Fibroblast of skin of right quadriceps (primary cell): ENCODE measurements at regions not wholly inside any gene's neighbourhood (a gene's known extent, or its start where the extent isn't known, plus 50 kb on each side); places are given as distances from the start of the nearest gene placed in this dataset.

ENCODE experiments used
- DNase-seq: peaks from one replicate; pipeline ENCODE4 v3.0.0-alpha.2; 2013

DNA sequence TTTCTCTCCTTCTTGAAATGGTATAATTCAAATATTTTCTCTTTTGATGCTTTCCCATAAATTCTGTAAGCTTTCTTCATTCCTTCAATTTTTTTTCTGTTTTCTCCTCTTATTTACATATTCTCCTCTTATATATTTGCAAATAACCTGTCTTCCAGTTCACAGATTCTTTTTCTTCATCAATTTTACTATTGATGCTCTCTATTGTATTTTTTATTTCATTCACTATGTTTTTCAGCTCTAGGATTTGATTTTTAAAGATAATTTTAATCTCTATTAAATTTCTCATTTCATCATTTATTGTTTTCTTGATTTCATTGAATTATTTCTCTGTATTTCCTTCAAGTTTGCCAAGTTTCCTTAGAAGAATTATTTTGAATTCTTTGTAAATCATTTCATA lies 54.0 kb upstream of the PRPS1L1 start:
- no peak for DNase-seq

DNA sequence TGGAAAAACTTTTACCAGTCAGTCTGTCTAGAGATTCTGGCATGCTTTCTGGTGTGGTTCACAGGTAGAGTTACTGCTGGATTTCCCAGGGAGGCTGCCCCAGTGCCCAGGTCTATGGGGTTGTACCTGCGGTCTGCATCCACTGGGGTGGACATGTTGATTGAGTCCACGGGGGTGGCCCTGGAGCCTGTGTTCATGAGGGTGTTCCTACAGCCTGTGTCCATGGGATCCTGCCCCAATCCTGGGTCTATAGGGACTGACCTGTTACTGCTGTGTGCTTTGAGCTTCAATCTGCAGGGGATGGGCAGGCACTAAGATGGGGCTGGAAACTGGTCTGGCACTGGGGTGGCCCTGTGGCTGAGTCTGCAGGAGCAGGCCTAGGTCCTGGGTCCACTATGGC lies 54.5 kb upstream of the PRPS1L1 start:
- no peak for DNase-seq

DNA sequence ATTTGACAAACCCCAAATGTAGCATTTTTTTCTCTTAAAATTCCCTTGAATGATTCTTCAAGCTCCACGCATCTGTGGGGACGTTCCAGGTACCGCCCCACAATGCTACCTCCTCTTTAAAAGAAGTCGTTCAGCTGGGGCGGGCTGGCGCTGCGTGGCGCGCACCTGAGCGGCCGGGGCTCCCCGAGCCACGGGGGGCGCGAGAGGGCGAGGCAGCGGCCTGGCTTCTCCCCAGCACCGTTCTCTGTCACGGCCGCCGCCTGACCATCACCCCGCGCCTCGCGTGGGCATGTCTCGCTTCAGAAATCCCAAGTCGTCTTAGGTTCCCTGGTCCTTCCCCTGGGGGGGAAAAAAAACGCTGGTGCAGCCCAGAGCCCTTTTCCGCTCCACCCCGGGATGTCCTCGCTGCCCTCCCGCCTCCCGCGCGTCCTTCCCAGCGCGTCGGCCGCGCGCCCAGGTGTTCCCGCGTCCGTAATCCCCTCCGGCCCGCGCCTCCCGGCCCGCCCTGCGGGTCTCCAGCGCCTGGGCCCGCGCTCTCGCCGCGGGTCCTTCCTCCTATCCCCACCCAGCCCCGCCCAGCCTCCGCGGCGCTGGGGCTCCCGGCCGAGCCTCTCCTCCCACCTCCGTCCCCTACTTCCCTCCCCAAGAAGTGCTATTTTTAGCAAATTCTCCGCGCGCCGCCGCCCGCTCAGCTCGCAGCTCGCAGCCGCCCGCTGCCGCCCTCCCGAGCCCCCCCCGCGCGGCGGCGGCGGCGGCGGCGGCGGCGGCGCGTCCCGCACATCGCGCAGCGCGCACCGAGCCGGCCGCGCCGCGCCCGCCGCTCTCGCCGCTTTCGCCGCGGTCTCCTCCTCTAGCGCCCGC lies 58.7 kb upstream of the PRPS1L1 start:
- DNase-seq: peak; percentile 4

DNA sequence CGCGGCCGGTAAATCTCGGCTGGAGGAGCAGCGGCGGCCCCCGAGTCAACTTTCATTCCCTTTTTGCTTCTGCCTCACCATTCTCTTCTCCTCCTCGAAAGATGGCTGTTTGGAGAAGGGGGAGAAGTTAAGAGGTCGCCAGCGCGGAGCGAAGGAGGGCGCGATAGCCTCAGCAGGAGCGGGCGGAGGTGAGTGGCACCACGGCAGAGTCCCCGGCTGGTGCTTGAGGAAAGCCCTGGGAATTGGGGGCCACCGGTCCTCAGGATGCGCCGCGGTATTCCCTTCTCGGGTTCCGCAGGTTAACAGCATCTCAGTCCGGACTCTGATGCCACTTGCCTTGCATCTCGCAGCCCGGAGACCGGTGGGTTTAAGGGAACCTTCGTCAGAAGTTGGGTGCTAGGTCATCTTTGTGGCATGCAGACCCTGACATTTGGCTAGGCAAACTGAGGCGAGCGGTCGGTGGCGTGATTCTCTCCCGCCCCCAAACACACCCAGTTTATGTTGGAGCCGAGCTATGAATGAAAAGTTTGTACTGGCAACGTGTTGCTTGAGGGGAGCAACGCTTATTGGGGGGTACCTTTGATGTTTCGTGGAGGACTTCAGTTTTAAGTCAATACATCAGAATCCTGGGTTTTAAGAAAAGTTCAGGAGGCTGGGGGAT lies 59.5 kb upstream of the PRPS1L1 start:
- DNase-seq: no peak

DNA sequence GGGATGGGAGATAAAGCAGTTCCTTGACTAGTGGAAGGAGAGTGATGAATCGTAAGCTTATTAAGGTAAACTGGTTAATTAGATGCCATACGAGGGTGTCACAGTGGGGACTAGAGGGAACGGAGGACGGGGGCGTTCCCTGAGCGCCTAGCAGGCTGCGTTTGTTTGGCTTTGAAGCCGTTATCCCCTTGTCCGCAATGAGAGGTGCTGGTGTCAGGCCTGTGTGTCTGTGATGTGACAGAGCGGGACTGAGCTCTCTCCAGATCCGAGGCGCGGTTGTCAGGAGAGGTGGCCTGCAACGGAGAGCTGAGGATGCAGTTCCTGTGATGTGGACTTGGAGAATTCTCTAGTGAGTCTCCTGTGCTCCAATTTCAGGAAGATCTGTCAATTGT lies 60.0 kb upstream of the PRPS1L1 start:
- DNase-seq: no peak

DNA sequence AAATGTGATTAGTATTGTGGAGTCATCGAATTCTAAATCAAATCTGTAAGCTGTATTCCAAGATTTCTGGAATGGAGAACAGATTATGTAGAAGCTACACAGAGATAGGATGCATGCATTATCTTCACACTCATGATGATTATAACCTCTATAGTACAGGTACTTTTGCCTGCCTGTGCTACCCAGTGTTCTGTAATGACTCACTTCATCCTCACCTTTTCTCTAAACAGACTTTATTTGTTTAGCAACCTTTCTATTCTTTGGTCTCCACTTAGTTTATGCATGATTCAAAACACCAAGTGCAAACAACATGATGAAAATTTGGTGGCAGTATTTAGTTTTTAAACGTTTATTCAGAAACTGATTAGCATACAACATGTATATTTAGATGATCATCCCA lies 68.4 kb upstream of the PRPS1L1 start:
- no peak for DNase-seq

DNA sequence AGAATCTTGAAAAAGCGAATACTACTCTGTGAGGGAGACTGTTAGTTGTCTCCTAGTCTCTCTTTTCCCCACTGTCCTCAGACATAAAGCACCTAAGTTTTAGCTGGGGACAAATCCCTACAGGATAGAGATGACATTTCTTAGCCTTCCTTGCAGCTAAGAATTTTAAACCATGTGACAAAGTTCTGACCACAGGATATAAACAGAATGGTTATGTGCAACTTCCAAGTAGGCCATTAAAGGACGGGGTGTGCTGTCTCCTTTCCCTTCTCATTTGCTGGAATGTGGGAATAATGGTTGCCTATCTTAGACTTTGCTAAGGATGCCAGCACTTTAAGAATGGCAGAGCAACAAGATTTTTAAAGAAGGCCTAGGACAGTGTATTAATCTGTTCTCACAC lies 74.9 kb upstream of the PRPS1L1 start:
- no peak for DNase-seq

DNA sequence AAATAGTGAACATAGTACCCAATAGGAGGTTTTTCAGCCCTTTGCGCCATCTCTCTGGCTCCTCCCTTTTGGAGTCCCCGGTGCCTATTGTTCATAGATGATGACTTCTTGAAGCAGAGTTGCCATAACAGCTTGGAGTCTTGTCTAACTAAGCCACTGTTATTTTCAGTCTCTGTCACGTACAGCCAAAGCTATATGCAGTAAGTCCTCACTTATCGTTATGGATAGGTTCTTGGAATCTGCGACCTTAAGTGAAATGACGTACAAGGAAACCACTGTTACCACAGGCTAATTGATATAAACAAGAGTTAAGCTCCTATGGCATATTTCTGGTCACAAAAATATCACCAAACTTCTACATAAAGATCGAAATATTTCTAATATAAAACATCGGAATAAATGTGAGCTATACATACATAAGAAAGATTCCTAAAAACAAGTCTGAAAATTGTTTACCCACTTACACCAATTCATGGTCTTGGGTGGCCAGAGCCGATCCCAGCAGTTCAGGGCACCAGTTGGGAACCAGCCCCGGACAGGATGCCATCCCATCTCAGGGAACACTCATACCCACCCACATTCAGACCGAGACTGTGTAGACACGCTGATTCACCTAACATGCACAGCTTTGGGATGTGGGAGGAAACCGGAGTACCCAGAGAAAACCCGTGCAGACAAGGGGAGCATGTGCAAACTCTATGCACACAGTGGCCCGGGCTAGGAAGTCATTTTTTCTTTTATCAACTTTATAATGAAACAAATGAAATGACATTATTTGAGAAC lies 76.0 kb upstream of the PRPS1L1 start:
- no peak for DNase-seq

DNA sequence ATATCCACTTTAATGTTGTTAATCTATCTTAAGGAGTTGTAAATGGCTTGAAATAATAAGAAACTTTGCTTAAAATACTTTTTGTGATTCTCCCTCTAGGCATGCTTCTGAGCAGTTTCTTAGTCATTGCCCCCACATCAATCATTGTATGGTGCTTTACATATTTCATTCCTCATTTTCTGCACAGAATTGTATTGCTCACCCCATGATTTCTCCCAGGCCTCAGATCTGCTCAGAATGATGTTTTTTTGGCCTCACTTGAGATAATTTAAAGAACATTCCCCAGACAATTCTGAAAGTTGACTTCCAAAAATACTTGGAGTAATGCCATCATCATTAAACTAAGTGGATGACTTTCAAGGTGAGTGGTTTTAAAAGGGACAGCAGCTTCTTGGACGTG lies 82.1 kb upstream of the PRPS1L1 start:
- peak; percentile 64 for DNase-seq

DNA sequence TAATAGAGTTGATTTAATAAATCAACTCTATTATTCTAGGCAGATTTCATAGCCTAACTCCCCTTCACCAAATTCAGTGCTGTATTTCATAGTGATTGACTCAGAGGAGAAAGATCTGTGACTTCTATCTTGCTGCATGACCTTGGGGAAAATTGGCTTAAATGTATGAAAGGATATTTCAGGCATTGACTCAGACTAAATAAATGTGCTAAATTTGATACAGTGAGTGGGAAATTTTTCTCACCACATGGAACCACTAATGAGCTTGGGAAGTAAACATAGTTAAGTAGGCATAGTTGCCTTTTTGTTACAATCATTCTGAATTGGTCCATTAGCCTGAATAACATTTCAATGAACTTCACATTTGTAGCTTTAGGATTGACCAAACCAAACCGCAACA lies 89.0 kb upstream of the PRPS1L1 start:
- peak; percentile 22 for DNase-seq

DNA sequence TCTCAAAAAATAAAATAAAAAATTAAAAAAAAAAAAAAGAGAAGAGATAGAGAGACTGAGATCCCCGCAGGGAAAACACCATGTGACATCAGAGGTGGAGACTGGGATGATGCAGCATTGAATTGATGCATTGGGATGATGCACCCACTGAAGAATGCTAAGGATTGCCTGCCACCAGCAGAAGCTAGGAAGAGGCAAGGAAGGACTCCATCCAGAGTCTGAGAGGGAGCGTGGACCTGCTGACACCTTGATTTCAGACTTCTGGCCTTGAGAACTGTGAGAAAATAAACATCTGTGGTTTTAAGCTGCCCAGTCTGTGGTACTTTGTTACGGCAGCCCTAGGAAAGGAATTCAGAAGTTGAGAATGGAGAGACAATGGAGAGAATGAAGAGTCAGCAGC lies 89.8 kb upstream of the PRPS1L1 start:
- peak; percentile 66 for DNase-seq

DNA sequence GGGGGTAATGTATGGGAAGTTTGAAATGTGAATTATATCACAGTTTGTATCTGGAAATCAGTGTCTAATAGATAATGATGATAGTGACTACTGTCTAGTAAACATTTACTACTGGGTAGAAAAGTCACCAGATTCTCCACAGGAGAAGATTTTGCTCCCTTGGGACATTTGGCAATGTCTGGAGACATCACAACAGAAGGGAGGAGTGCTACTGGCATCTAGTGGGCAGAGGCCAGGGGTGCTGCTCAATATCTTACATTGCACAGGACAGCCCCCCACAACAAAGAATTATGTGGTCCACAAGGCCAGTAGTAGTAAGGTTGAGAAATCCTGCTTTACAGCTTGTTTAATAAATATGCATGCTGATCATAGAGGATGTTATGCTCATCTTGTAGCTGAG lies 92.3 kb upstream of the PRPS1L1 start:
- peak; percentile 8 for DNase-seq

DNA sequence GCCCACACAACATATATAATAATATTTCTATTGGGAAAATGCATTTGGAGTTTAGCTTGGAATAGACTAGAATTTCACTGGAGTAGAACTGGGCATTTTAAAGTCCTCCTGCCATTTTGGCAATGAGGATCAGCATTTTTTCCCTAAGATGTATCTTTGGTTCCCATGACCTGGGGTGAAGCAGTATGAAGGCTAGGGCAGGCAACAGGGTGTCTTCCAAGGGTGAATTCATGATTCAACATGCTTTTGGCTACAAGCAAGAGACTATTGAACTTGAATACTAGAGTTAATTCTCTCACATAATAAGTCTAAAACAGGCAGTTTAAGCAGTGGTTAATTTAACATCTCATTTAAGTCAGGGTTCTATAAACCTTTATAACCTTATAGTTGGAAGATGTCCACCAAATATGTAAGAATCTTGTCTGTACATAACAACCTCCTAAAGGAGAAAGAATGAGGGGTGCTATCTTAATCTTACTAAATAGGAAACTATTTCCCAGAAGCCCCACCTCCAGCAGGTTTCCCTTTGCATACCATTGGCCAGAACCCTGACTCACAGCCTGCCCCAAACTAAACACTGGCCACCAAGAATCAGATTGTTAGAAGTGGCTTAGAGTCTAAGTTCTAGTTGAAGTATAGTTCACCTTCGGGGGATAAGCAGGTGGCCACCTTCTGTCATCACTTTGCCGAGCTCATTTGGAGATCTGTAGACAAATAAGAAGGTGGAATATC lies 96.0 kb upstream of the PRPS1L1 start:
- no peak for DNase-seq

DNA sequence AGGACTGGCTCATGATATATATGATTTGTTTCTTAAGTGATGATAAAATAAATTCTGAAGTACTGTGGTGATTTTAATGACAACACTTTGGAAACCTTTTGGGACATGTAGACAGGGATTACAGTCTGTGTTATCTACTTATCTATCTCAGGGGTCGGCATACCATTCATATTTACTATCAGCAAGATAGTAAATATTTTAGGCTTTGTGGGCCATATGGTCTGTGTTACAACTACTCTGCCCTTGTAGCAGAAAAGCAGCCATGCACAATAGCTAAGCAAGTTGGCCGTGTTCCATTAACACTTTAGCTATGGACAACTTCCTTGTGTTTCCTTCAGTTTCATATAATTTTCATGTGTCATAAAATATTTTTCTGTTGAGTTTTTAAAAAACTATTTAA lies 97.8 kb upstream of the PRPS1L1 start:
- peak; percentile 88 for DNase-seq

DNA sequence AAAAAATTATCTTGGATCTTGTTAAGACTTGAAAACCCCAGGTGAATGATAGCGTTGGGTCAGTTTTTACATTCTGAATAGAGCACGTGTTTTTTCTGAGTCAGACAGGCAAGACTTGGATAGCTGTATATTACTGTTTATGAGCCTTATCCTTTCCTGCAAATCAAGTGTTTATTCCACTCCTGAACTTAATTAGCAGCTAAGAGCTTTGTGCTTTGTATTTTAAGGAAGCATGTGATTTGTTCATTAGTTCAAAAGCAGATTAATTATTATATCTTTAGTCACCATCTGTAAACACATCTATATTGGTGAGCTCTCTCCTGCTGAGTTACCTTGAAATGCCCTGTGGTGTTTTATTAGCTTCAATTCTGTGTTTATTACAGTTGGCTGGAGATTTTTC lies 98.6 kb upstream of the PRPS1L1 start:
- no peak for DNase-seq

DNA sequence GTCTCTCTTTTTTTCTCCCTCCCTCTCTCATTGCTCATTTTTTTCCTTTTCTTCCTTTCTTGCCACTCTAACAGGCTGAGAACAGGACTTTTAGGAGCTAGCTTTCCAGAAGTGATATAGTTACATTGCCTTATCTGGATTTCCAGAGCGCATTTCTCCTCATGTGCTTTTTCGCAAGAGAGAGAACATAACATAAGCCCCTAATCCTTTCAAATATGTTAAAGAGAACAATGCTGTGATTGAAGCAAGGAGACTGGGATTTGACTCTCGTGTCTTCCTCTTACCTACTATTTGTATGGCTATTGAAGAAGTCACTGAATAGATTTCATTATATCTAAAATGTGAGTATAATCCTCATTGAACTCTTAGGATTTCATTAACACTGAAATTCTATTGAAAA lies 101.2 kb upstream of the PRPS1L1 start:
- DNase-seq: no peak

DNA sequence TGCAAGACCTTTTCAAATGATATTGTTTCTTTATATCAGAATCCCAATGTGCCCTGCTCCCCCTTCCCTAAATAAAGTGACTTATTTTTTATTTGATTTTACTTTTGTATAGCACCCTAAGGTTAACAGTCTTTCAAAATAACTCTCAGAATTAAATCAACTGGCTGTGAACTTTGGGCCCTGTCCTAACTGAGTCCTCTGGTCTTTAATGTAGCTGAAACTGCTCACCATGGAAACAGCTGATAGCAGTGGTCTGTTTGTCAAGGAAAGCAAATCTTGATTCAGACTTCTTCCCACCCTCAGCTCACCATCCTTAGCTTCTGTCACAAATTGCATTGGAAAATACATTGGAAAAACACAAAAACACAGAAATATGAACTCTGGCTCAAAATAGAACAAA lies 105.2 kb upstream of the PRPS1L1 start:
- DNase-seq: no peak

DNA sequence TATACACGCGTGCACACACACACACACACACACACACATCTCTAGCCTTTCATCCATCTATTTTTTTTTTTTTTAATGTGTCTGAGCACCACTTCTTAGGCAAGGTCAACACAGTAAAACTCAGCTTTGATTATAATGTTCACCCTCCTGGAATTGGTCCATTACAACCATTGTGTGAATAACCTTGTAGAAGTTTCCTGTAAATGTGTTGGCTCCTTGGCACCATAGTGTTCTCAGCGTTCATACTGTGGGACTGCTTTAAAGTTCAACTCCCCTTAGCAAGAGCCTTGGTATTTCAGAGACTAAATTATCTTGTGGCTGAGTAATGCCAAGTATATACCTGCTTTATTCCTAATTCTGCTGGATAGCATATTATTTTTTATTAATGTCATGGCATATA lies 106.3 kb upstream of the PRPS1L1 start:
- DNase-seq: no peak

DNA sequence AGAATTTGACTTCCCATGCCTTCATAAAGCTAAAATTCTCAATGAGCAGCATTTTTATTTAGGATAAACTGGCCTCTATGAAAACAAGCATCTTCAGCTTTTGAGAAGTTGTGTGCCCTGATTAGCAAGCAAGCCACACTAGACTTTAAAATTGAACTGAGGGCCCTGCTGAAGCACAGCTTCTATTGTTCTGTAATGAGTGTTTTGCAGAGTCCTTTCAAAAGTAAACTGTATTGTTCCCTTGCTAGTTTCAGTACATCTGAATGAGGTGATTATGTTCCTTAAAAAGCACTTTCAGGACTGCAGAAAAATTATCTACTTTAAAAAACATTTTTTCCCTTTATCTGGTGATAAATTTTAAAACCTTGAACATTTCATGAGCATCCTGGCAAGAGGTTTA lies 113.3 kb upstream of the PRPS1L1 start:
- no peak for DNase-seq

DNA sequence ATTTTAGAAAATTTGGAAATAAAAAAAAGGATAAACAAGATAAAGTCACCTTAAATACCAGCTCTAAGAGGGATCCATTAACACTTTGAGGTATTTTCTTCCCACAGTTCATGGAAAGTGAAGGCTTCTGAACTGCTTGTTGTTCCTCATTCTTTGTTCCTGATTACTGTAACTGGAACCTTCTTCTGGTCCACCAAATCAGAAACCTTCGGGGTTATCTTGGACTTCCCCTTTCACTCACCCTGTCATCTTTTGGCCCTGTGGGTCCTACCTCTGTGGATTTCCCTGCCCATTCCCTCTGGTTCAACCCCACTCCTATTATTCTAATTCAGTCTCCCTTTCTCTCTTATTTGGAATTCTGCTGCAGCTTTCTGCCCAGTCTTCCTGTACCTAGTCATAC lies 116.5 kb upstream of the PRPS1L1 start:
- no peak for DNase-seq

DNA sequence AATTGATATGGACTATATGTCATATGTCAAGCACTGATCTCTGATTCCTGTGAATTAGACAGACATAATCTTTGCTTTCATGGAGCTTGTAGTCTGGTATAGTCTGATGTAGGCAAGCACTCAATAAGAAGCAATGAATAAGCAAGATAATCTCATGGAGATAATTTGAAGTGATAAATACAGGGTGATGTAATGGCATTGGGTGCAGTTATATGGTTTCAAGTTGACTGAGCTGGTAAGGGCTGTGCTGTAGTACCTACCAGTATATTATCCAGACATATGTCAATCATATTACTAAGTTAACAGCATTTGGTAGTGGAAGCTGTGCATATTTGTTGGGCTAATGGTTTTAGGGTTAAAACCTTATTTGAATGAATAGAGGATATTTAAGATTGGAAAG lies 117.5 kb upstream of the PRPS1L1 start:
- DNase-seq: no peak

DNA sequence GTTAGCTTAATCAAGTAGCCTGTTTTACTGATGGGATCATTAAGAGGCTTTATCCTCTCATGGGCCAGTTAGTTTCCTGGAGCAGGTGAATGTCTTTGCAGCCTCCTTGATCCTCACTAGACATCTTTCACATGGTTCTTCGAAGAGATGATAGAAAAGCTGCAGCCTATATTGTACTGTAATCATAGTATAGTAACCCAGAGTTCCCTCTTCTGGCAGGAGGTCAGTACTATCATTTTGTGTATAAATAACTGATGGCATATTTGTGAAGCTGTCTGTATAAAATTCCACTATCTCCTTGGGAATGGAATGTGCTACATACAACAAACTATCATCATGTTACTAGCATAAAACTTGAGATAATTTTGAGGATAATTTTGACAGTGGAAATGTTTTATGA lies 123.8 kb upstream of the PRPS1L1 start:
- DNase-seq: peak; percentile 4

DNA sequence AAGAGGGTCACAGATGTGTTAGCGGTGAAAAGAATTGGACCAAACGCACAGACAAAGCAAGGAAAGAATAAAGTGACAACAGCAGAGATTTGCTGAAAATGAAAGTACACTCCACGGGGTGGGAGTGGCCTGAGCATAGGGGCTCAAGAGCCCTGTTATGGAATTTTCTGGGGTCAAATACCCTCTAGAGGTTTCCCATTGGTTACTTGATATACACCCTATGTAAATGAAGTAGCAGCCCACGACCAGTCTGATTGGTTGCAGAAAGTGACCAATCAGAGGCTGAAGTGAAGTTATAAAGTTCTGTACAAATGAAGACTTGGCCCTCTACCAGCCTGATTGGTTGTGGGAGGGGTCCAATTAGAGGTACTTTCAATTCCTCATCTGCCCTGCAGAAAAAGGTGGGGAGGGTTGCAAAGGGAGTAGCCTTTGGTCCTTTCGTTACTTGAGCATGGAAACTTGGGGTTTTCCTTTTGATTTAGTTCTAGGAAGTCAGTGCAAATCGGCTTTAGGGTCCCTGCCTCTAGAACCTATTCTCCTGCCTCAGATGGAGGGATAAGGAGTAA lies 125.6 kb upstream of the PRPS1L1 start:
- DNase-seq: no peak
